NCI-H187 treated with DMSO at 0.1 percent for 48 hours (cell line): ENCODE measurements at regions not wholly inside any gene's neighbourhood (a gene's known extent, or its start where the extent isn't known, plus 50 kb on each side); places are given as distances from the start of the nearest gene placed in this dataset.
"Not testable (repeated sequence)": the region's sequence is repeated elsewhere in the genome, so short reads cannot be mapped to it uniquely, and the experiment has no call there.

ENCODE experiments used
- DNase-seq: peaks from one replicate; lab custom pipeline; 2025; lab: John Stamatoyannopoulos, UW

DNA sequence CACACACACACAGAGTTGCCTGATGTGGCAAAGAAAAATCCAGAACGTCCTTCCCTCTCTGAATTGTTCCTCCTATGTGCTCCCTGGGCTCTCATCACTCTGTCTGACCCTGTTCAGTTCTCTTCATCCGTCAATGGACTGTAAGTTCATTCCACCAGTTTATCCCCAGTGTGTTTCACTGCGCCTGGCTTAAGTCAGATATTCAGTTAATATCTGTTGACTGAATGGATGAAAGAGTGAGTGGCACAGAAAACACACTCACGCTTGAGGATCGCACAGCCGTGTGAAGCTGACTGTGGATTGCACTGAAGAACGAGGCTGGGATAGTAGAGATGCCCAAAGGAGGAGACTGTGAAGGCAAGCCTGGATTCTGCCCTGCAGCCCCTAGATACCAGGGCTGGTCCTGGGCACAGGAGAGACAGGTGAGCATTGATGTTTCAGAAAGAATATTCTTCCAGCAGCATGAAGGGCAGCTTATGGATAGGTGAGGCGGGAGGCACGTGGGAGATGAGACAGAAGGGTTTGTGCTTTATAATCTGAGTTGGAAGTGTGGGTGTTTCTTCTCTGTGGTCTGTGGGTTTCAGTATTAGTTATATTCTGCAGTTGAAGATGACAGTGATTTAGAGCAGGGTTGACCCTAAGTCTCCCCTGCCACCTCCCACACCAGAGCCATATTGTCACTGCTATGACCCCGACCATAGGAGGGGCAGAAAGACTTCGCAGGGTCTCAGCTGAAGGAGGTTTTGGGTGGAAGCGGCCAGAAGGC, 129.9 kb downstream of the SOCS6 start:
- DNase-seq, result no peak

DNA sequence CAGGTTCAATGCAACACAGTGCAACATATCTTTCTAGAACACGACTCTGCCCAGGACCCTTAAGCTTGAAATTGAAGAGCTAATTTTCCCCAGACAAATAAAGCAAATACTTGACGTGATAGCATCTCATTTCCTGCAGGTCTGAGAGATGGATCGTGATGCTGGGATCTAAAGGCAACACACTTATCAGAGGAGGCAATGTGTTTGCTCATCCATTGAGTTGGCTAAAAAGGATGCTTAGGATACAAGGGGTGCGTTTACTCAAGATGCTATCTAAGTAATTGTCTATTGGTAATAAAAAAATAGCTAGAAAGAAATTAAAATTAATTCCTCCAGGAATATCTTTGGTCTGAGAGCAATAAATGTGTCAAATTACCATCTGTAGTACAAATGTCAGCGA, 129.0 kb downstream of the SOCS6 start:
- DNase-seq, result peak; percentile 78

DNA sequence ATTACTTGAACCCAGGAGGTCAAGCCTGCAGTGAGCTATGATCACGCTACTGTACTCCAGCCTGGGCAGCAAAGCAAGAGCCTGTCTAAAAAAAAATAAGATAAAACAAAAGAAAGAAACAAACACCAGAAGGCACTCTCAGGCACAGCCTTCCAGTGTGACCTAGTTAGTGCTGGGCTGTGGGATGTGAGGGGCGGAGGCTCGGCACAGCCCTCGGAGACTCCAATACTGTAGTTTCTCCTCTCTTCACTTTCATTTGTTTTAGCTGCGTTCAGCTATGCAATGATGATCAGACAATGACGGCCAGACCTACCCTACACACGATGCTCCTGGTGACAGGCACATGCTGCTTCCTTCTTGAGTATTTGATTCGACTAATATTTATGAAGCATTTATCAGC, 127.7 kb downstream of the SOCS6 start:
- DNase-seq, result no peak

DNA sequence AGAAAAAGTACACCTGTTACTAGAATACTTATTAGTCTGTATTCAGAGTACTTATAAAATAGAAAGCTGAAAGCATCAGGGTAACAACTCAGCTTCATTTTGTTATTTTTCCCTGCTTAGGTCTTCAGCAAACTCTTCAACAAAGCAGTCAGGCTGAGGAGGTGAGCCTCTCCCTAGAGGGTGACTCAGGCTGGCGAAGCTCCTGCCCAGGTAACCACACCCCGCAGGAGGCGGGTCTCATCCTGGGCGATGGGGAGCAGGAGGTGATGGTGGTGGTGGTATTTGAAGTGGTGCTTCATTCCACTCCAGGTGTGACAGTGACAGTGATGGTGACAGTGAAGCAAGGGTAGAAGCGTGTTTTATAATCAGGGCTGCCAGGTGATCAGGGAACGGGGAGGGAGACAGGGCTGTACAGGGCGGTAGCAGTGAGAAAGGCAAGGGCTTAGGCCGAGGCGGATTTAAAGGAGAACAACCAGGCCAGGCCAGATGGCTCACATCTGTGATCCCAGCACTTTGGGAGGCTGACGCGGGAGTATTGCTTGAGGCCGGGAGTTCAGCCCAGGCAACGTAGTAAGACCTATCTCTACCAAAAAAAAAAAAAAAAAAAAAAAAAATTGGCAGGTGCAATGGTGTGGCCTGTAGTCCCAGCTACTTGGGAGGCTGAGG, 127.1 kb downstream of the SOCS6 start:
- peak; percentile 93 for DNase-seq

DNA sequence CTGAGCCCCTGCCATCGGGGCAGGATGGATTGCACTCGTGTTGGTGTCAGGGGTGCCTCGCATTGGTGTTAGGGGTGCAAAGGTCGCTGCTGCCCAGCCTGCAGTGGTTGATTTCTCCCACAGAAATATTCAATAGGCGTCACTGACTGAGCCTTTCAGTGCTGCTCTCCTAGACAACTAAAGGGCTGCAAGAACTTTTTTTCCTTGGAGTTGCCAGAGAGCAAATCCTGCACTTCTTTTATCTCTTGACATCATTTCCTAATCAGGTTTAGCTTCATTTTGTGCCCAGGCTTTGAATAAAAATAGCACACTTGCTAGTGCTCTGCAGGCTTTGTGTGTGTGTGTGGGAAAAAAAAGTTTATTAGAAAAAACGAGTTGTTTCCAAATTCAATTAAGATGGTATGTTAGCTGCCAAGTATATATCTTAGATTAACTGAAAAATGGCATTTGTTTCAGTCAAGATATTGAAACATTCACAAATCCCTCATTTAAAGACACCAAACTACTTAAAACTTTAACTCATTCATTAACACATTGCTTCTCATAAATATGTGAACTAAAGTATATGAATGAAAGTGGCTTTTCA, 125.6 kb downstream of the SOCS6 start:
- no peak for DNase-seq

DNA sequence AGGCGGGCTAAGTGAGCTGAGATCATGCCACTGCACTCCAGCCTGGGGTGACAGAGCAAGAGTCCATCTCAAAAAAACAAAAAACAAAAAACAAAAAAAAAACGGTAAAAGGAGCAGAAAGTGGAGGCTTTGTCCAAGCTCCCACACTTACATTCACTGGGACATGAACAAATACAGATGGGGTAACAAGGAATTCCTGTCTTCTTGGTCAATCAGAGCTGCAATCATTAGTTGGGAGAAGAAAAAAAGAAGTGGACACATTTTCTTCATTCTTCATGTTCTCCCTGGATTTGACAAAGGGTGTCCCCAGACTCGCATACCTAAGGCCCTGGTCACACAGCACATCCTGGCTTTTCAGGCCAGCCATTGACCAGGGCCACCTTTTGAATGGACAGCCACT, 124.6 kb downstream of the SOCS6 start:
- no peak for DNase-seq

DNA sequence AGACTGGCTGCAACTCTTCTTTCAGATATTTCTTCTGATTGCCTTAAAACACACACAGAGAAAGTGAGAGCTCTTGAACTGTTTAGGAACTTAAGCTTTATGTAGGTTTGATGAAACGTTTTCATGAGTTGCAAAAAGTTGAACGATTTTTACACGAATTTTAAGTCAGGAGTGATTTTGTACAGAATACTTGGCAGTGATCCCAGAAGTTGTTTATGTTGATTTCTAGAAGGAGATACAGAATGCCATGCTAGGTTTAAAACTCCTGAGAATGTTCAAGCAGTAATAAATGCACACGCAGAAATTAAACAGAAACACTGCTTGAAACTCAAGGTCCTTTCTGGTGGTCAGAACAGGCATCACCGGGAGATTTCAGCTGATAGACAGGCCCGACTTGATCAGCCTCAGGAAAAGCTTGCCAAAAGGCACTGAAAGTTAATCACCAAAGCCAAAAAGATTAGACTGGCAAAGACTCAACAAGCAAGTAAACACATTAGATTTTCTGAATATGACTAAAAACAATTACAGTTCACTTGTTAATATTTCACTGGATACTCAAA, 123.1 kb downstream of the SOCS6 start:
- DNase-seq, result no peak

DNA sequence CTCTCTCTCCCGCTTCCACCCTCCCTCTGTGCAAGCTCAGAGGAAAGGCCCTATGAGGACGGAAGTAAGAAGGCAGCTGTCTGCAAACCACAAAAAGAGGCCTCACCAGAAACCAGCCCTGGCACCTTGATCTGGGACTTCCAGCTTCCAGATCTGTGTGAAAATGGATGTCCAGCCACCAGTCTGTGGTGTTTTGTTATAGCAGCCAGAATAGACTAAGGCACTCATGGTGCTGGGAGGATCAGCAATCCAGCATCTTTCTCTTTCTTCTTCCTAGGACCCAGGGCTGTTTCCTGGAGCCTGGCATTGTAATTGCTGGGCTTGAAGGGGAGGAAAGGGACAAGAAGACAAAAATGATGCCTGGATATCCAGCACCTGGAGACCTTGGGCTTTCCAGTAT, 122.5 kb downstream of the SOCS6 start:
- no peak for DNase-seq

DNA sequence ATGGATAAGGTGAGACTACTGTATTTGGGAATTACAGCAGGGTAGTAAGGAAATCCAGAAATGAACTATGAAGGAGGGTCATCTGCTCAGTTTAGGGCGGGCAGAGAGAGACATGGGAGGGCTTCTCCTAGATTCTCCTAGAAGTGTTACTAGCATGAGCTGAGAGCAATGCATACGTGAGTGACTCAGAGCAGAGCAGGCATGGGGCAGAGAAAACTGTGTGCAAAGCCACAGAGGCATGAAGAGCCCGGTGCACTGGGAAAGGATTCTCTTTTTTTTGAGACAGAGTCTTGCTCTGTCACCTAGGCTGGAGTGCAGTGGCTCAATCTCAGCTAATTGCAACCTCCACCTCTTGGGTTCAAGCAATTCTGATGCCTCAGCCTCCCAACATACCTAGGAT, 116.2 kb downstream of the SOCS6 start:
- no peak for DNase-seq

DNA sequence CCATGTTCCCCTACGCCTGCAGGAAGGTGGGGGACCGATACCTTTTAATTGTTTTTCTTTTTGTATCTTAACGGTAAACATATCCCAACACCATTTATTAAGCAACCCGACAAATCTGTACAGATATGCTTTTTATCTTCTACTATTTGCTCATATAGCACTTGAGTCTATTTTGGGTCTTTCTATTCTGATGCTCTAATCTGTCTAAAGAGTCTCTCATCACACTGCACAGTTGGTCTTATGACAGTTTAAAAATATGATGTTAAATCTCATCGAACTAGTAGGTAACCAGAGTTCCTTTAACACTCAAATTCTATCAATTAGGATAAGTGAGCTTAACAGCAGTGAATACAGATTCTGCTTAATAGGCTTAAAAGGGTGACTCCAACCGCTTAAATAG, 111.6 kb downstream of the SOCS6 start:
- no peak for DNase-seq

DNA sequence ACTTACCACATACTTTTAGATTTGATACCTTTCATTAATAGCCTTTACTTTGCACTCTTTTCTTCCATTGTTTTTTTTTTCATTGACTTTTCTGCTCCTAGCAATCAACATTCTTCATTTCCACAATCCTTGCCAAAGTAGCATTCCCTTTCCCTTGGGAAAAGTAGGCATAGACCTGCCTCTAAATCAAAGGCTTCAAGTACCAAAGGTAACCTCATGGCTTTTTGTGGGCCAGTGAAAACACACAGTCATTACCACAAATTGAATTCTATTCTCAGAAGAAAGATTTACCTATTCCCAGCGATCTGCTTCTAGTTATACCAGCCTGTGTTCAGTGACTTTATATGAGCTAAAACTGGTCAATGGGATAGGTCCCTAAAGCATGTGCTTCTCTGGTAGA, 109.2 kb downstream of the SOCS6 start:
- no peak for DNase-seq

DNA sequence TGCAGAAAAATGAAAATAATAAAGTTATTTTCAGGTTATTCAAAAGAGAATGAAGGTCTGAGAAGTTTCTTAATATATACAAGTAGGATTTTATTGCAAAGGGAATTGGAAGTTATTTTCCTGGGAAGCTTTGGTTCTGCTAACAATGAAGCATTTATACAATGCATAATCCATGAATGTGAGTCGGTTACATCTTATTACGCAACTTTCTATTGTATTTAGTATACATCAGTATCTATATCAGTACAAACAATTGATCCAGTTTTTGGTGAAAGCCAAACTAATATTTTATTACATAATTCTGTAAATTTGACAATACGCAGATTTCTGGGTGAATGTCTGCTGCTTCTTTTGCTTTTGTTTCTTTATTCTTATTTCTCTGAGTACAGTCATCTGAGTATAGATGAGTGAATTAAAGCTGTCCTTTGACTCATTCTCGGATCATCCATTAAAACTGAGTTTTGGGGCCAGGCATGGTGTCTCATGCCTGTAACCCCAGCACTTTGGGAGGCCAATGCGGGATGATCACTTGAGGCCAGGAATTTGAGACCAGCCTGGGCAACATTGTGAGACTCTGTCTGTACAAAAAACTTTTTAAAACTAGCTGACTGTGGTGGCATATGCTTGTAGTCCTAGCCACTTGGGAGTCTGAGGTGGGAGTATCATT, 108.5 kb downstream of the SOCS6 start:
- no peak for DNase-seq

DNA sequence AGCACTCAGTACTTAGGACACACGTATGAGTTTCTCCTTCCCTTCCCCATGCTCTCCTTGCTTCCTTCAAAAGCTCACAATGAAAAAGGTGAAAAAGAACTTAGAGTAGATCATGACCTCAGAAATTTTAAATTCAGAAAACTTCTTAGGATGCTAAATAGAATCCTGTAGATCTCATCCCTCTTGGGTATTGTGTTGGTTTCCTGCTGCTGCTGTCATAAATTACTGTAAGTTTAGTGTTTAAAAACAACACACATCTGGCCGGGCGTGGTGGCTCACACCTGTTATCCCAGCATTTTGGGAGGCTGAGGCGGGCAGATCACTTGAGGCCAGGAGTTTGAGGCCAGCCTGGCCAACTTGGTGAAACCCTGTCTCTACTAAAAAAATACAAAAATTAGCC, 106.9 kb downstream of the SOCS6 start:
- DNase-seq, result not testable (repeated sequence)

DNA sequence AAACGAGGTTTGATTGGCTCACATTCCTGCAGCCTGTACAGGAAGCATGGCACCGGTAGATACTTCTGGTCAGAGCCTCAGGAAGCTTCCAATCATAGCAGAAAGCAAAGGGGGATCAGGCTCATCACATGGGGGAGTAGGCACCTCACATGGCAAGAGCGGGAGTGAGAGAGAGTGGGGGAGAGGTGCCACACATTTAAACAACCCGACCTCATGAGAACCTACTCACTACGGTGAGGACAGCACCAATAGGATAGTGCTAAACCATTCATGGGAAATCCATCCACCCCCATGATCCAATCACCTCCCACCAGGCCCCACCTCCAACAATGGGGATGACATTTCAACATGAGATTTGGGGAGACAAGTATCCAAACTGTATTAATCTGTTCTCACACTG, 105.8 kb downstream of the SOCS6 start:
- no peak for DNase-seq

DNA sequence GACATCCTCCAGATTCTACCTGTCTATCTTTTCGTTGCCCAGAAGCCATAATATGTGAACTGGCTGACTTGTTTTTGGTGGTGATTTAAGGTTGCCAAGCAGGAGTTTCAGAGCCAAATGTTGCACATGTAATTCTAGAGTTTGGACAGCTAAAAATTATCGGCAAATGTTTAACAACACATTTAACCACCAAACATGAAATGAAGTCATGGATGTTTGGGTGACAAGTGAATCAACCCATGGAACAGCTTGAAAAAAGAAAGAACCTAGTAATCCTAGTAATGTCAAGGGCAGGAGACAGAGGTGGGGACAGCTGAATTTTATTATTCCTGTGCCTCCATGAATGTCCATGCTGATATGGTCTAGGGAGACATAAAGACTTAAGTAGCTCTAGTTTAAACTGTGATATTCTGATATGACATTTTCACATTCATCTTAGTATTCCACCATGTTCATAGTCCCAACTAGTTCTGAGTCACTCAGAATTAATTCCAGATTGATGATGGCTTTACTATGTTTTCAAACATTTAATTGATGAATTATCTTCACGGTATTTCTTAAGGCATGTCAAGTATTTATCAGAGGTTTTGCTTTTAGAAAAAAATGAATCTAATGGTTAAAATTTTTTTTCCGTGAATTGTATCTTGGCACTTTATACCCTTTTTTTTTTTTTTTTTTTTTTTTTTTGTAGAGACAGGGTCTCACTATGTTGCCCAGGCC, 101.7 kb downstream of the SOCS6 start:
- DNase-seq, result no peak

DNA sequence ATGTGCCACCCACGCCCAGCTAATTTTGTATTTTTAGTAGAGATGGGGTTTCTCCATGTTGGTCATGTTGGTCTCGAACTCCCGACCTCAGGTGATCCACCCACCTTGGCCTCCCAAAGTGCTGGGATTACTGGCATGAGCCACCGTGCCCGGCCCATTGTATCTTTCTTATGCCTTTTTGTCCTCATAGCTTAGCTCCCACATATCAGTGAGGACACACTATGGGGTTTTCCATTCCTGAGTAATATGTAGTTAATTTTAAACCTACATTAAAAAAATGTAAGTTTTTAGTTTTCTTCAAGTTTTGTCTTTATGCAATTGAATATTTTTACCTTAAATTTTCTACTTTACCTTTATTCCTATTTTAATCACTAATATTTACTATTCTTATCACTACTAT, 100.2 kb downstream of the SOCS6 start:
- DNase-seq, result not testable (repeated sequence)

DNA sequence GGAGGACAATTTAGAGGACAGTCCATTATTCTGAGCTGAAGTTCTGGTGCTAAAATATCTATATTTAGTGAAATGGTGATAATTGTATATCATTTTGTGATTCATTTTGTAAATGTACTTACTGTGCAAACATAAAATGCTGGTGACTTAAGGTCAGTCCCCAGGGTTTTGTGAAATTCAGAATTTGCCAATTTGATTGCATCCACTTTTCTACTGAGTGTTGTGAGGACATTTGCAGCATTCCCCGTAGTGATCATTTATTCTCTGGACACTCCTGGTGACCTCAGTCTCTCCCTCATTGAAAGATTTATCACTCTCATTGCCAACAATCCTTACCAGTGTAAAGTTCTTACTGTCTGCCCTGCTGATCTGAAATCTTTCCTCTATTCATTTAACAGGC, 98.2 kb downstream of the SOCS6 start:
- DNase-seq, result no peak

DNA sequence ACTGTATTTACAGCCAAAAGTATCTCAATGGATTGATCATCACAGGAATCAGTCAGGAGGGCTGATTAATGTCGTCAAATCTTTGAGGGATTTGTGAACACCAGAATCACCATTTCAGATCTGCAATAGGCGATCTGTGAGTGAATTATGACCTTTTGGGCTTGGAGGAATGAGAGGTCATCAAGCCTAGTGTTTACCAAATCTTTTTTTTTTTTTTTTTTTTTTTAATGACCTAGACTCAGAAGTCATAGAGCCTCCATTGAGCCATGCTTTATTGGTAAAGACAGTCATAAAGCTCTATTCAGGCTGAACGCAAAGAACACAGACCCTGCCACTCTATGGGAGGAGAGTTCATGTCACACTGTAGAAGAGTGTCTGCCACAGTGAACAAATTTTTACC, 97.7 kb downstream of the SOCS6 start:
- no peak for DNase-seq

DNA sequence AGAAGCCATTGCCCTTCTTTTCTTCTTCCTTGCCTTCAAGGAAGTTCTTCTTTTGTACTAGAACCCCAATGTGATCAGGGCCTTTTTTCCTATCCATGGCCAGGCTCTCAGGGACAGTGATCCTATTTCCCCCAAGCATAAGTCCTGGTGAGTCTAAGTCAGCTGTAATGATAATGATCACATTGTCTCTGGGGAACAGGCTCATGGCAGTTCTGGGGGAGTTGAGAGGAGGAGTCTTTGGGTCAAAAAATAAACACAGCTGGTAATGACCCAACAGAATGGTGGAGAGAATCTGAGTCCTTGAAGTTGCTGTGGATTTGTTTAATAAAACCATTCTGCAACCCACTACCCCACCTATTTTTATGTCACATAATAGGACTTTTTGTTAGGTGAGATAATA, 96.6 kb downstream of the SOCS6 start:
- no peak for DNase-seq

DNA sequence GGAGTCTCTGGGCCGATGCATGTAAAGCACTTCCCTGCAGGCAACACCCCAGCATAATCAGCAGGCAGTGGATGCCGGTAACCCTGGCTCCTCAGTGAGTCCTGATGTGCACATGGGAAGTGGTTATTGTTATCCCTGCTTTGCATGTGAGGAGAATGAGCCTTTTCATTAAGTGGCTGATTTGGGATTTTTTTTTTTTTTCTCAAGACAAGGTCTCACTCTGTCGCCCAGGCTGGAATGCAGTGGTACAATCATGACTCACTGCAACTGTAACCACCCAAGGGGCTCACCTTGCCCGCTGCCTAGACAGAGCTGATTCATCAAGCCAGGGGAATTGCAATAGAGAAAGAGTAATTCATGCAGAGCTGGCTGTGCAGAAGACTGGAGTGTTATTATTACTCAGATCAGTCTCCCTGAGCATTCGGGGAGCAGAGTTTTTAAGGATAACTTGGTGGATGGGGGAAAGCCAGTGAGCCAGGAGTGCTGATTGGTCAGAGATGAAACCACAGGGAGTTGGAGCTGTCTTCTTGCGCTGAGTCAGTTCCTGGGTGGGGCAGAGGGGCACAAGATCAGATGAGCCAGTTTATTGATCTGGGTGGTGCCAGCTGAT, 95.4 kb downstream of the SOCS6 start:
- no peak for DNase-seq

DNA sequence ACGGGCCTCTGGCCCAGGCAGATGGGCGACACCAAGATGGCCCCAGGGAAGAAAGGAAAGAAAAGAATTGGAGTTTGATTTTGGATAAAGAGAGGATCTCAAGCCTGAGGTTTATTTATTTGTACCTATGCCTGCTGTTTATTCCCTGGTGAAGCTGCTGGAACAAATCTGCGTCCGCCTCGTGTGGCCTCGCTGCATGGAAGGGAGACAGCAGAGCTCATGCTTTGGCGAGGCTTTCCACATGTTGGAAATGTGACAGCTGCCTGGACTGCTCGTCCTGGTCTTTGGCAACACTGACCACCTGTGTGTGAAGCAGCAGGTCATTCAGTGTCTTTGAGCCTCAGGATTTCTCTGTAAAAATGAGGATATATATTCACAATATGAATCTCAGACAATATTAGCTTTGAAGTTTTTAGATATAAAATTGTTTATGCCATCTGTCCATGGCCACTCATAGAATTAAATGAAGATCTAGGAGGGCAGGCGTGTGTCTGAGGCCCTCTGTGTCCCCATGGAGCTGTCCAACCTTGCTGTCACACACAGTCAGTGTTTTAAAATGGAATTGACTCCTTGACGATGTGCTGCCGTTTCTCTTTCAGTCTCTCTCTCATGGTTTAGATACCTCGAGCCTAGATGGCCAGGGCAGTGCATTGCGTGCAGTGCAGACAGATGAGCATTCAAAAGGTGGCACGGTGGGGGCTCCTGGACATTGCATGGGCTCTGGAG, 94.3 kb downstream of the SOCS6 start:
- no peak for DNase-seq
